ENCODE measurements at regions not wholly inside any gene's neighbourhood (a gene's known extent, or its start where the extent isn't known, plus 50 kb on each side); places are given as distances from the start of the nearest gene placed in this dataset.

DNA sequence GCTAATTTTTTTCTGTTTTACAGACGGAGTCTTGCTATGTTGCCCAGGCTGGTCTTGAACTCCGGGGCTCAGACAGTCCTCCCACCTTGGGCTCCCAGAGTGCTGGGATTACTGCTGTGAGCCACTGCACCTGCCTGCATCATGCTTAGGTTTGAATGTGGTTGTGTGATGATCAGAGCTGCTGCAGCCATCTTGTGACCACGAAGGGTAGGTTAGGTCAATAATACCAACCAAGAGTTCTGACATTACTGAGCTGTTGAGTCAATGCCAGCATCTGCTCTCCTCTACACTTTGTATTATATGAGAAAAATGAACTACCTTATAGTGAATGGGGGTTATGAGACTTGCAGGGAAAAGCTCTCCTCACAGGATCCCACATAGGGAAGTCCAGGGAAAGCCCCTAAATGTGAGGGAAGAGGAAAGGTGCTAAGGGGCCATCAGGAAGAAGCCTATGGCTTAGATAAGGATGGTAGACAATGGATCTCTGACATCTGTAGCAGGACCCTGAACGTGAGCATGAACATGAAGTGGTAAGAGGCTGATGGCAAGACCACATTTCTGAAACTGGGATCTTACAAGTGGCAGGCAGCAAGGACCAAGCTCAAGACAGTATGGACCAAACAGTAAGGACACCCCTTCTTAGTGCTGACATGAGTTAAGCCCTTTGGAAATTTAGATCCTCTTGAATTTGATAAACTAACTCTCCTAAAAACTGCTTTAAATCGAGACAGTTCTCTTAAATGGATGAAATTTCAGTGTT is 75.7 kb upstream of the ZNF169 start:
- TF ChIP-seq CREB1 (IDR thresholded peaks at IDR 0.05; ENCODE audit: low read depth) (no peak), EGR1 (IDR thresholded peaks at IDR 0.05) (no peak), RAD21 (IDR thresholded peaks at IDR 0.05; ENCODE audit: low read depth) (no peak), TEAD4 (IDR thresholded peaks at IDR 0.05) (no peak), EP300 (IDR thresholded peaks at IDR 0.05; ENCODE audit: borderline replicate concordance) (no peak), YY1 (IDR thresholded peaks at IDR 0.05; ENCODE audit: low read depth) (no peak), FOXM1 (IDR thresholded peaks at IDR 0.05; ENCODE audit: borderline replicate concordance, low read depth) (no peak), CEBPB (IDR thresholded peaks at IDR 0.05) (no peak), ZBTB7A (IDR thresholded peaks at IDR 0.05; ENCODE audit: low read depth) (no peak), NFIC (IDR thresholded peaks at IDR 0.05) (no peak), TCF12 (IDR thresholded peaks at IDR 0.05; ENCODE audit: low read depth) (no peak), TAF1 (IDR thresholded peaks at IDR 0.05; ENCODE audit: low read depth) (no peak)
- TF ChIP-seq, protein P1, sequence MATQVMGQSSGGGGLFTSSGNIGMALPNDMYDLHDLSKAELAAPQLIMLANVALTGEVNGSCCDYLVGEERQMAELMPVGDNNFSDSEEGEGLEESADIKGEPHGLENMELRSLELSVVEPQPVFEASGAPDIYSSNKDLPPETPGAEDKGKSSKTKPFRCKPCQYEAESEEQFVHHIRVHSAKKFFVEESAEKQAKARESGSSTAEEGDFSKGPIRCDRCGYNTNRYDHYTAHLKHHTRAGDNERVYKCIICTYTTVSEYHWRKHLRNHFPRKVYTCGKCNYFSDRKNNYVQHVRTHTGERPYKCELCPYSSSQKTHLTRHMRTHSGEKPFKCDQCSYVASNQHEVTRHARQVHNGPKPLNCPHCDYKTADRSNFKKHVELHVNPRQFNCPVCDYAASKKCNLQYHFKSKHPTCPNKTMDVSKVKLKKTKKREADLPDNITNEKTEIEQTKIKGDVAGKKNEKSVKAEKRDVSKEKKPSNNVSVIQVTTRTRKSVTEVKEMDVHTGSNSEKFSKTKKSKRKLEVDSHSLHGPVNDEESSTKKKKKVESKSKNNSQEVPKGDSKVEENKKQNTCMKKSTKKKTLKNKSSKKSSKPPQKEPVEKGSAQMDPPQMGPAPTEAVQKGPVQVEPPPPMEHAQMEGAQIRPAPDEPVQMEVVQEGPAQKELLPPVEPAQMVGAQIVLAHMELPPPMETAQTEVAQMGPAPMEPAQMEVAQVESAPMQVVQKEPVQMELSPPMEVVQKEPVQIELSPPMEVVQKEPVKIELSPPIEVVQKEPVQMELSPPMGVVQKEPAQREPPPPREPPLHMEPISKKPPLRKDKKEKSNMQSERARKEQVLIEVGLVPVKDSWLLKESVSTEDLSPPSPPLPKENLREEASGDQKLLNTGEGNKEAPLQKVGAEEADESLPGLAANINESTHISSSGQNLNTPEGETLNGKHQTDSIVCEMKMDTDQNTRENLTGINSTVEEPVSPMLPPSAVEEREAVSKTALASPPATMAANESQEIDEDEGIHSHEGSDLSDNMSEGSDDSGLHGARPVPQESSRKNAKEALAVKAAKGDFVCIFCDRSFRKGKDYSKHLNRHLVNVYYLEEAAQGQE (IDR thresholded peaks at IDR 0.05; ENCODE audit: low read depth): no peak
- TF ChIP-seq, protein P2, sequence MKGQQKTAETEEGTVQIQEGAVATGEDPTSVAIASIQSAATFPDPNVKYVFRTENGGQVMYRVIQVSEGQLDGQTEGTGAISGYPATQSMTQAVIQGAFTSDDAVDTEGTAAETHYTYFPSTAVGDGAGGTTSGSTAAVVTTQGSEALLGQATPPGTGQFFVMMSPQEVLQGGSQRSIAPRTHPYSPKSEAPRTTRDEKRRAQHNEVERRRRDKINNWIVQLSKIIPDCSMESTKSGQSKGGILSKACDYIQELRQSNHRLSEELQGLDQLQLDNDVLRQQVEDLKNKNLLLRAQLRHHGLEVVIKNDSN (IDR thresholded peaks at IDR 0.05): no peak
- TF ChIP-seq, protein P3, sequence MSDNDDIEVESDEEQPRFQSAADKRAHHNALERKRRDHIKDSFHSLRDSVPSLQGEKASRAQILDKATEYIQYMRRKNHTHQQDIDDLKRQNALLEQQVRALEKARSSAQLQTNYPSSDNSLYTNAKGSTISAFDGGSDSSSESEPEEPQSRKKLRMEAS (IDR thresholded peaks at IDR 0.05): no peak

DNA sequence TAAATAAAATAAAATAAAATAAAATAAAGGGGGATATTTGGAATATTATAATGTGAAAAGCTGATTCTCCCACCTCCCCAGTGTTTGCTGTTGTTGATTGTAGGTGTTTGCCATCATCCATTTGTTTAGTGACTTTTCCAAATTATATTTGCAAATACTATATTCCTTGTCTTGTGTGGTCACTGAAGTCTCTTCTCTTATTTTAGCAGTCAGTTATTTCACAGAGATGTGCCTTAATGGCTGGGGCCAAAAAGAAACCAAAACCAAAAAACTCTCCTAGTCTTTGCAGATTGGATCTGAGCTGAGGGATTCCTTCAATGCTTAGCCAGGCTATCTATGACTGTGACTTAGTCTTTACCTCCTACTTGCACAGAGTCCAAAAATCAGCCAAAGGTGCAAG is 70.9 kb upstream of the ZNF169 start:
- TF ChIP-seq TCF12 (IDR thresholded peaks at IDR 0.05; ENCODE audit: low read depth): no peak
- no peak for TF ChIP-seq CEBPB (IDR thresholded peaks at IDR 0.05)
- TF ChIP-seq EGR1 (IDR thresholded peaks at IDR 0.05): no peak
- TF ChIP-seq RAD21 (IDR thresholded peaks at IDR 0.05; ENCODE audit: low read depth): no peak
- TF ChIP-seq, protein P3 (IDR thresholded peaks at IDR 0.05): no peak
- no peak for TF ChIP-seq ZBTB7A (IDR thresholded peaks at IDR 0.05; ENCODE audit: low read depth)

DNA sequence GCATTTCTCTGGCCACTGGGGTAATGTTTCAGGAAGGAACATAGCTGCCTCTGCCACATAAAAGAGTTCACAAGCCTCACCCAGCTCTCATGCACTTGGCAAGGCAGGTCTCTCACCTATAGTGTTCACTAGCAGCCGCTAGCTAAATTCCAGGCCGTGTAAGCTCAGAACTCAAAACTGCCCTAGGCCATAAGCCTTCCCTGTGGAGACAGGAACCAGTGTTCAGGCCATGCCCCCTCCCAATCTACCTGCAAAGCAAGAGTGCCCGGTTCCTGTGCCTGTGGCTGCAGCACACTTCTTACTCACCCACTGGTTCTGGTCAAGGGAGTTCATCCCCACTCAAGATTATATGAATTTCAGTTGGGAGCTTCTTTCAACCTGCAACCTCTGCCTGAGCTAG is 60.7 kb upstream of the ZNF169 start:
- TF ChIP-seq TCF12 (IDR thresholded peaks at IDR 0.05; ENCODE audit: low read depth): no peak
- no peak for TF ChIP-seq EGR1 (IDR thresholded peaks at IDR 0.05)
- no peak for TF ChIP-seq TAF1 (IDR thresholded peaks at IDR 0.05; ENCODE audit: low read depth)
- TF ChIP-seq, protein P1 (IDR thresholded peaks at IDR 0.05; ENCODE audit: low read depth): no peak
- no peak for TF ChIP-seq CEBPB (IDR thresholded peaks at IDR 0.05)
- TF ChIP-seq, protein P3 (IDR thresholded peaks at IDR 0.05): no peak
- no peak for TF ChIP-seq FOXM1 (IDR thresholded peaks at IDR 0.05; ENCODE audit: borderline replicate concordance, low read depth)
- no peak for TF ChIP-seq CREB1 (IDR thresholded peaks at IDR 0.05; ENCODE audit: low read depth)
- TF ChIP-seq ZBTB7A (IDR thresholded peaks at IDR 0.05; ENCODE audit: low read depth): no peak
- TF ChIP-seq, protein P2 (IDR thresholded peaks at IDR 0.05): no peak
- no peak for TF ChIP-seq YY1 (IDR thresholded peaks at IDR 0.05; ENCODE audit: low read depth)

DNA sequence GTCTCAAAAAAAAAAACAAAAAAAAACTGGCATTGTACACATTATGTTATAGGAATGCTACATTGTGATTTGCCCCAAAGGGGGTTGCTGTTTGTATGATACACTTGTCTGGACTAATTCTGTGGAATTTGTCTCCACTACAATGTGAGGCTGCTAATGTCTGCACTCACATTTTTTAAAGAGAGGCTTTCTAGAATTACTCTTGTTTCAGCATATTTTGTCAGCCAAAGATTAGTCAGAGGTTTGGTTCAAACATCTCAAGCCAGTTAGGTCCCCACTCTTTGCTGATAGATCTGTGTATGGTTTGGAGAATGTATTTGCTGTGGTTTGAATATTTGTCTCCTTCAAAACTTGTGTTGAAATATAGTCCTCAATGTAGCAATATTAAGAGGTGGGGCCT is 59.3 kb upstream of the ZNF169 start:
- TF ChIP-seq EGR1 (IDR thresholded peaks at IDR 0.05): no peak
- TF ChIP-seq NFIC (IDR thresholded peaks at IDR 0.05): no peak
- TF ChIP-seq, protein P1 (IDR thresholded peaks at IDR 0.05; ENCODE audit: low read depth): no peak
- TF ChIP-seq, protein P3 (IDR thresholded peaks at IDR 0.05): no peak
- TF ChIP-seq TCF12 (IDR thresholded peaks at IDR 0.05; ENCODE audit: low read depth): no peak
- TF ChIP-seq TAF1 (IDR thresholded peaks at IDR 0.05; ENCODE audit: low read depth): no peak
- TF ChIP-seq TEAD4 (IDR thresholded peaks at IDR 0.05): no peak
- TF ChIP-seq ZBTB7A (IDR thresholded peaks at IDR 0.05; ENCODE audit: low read depth): no peak

Data from Ishikawa (cell line).